OCI-LY7 (cell line): ENCODE measurements at regions not wholly inside any gene's neighbourhood (a gene's known extent, or its start where the extent isn't known, plus 50 kb on each side); places are given as distances from the start of the nearest gene placed in this dataset.

Experiments
- EZH2phosphoT487 ChIP-seq: fragments of 200-600 bp; sonication (generic); IDR thresholded peaks from 2 replicates; pipeline ENCODE4 v1.6.1; 2018; ENCODE audit warnings: low read depth, borderline replicate concordance, mild to moderate bottlenecking, mixed run types, antibody characterized with exemption, low read length, moderate library complexity, mixed read lengths
- TF ChIP-seq, protein P1 (sequence below): fragments of 200-600 bp; sonication (generic); conservative IDR thresholded peaks from 2 replicates; pipeline ENCODE4 v1.5.1; 2014; ENCODE audit warnings: mild to moderate bottlenecking, antibody characterized with exemption, low read length, moderate library complexity, mixed read lengths

DNA sequence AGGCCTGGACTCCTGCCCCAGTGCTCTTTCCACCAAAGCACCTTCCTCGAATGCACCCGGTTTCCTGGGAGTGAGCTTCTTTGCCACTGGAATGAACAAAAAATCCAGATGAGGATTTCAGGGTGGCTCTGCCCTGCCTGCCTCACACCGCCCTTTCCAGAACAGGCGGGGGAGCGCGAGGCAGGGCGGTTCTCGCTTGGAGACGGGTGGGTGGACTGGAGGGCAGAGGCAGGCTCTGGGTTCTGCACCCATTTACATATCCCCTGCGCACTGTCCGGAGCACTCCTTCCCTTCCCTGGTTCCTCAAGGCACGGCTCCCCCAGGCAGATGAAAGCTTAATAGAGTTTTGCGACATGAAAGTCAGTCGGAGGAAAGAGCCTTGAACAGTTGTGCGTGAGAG lies 69.7 kb upstream of the DLK1 start:
- TF ChIP-seq, protein P1, sequence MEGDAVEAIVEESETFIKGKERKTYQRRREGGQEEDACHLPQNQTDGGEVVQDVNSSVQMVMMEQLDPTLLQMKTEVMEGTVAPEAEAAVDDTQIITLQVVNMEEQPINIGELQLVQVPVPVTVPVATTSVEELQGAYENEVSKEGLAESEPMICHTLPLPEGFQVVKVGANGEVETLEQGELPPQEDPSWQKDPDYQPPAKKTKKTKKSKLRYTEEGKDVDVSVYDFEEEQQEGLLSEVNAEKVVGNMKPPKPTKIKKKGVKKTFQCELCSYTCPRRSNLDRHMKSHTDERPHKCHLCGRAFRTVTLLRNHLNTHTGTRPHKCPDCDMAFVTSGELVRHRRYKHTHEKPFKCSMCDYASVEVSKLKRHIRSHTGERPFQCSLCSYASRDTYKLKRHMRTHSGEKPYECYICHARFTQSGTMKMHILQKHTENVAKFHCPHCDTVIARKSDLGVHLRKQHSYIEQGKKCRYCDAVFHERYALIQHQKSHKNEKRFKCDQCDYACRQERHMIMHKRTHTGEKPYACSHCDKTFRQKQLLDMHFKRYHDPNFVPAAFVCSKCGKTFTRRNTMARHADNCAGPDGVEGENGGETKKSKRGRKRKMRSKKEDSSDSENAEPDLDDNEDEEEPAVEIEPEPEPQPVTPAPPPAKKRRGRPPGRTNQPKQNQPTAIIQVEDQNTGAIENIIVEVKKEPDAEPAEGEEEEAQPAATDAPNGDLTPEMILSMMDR, result no peak
- TF ChIP-seq EZH2phosphoT487, result no peak
